Caco-2 (cell line): ENCODE measurements at regions not wholly inside any gene's neighbourhood (a gene's known extent, or its start where the extent isn't known, plus 50 kb on each side); places are given as distances from the start of the nearest gene placed in this dataset.

ENCODE experiments used
- BruUV-seq: library from RNA; stranded (reverse); fragments of 400-500 nt; replicated peaks from 2 replicates; lab custom pipeline; 2021; lab: Mats Ljungman, UMichigan
- CTCF ChIA-PET: fragments of 300-600 bp; sonication (Branson Sonifier 250); formaldehyde crosslinking; loops from one replicate; lab custom pipeline; 2022; ENCODE audit warnings: antibody characterized with exemption; lab: Charles Lee
- POLR2A ChIA-PET: fragments of 300-600 bp; sonication (Branson Sonifier 250); formaldehyde crosslinking; loops from one replicate; lab custom pipeline; 2022; ENCODE audit warnings: antibody characterized with exemption; lab: Charles Lee
- DNase-seq, 2 experiments: peaks; one replicate each; pipeline versions ENCODE4 v3.0.0 to v3.0.0-alpha.2; 2020 to 2022
- H3K27me3 ChIP-seq: replicated peaks from 2 replicates; pipeline ENCODE4 v1.6.0; 2011; ENCODE audit warnings: low read length; ENCODE audit not compliant: control insufficient read depth, insufficient read depth
- H3K36me3 ChIP-seq: 2 replicates; pipeline ENCODE4 v1.5.1; 2011; ENCODE audit warnings: low read length; ENCODE audit not compliant: control insufficient read depth, insufficient read depth
- H3K4me1 ChIP-seq: fragments of 250-450 bp; sonication (Bioruptor Pico); 2 replicates; pipeline ENCODE4 v1.5.1; 2020; ENCODE audit warnings: mild to moderate bottlenecking
- H3K4me3 ChIP-seq: 2 replicates; pipeline ENCODE4 v1.5.1; 2011; ENCODE audit warnings: low read depth, mild to moderate bottlenecking, control low read depth, low read length
- H3K9me3 ChIP-seq: fragments of 250-450 bp; sonication (Bioruptor Pico); 2 replicates; pipeline ENCODE4 v1.5.1; 2020; ENCODE audit warnings: mild to moderate bottlenecking, moderate library complexity
- H3K27ac Mint-ChIP-seq: one replicate; pipeline ENCODE4 v1.8.0; 2022; ENCODE audit warnings: mixed read lengths; ENCODE audit not compliant: unreplicated experiment
- H3K27me3 Mint-ChIP-seq: one replicate; pipeline ENCODE4 v1.8.0; 2022; ENCODE audit warnings: mixed read lengths; ENCODE audit not compliant: insufficient read depth, unreplicated experiment
- H3K36me3 Mint-ChIP-seq: one replicate; pipeline ENCODE4 v1.8.0; 2022; ENCODE audit warnings: mild to moderate bottlenecking, mixed read lengths; ENCODE audit not compliant: insufficient read depth, unreplicated experiment
- H3K4me1 Mint-ChIP-seq: one replicate; pipeline ENCODE4 v1.8.0; 2022; ENCODE audit warnings: low read depth, mixed read lengths; ENCODE audit not compliant: unreplicated experiment
- H3K4me3 Mint-ChIP-seq: one replicate; pipeline ENCODE4 v1.8.0; 2022; ENCODE audit warnings: mild to moderate bottlenecking, moderate library complexity, mixed read lengths; ENCODE audit not compliant: unreplicated experiment
- H3K9me3 Mint-ChIP-seq: one replicate; pipeline ENCODE4 v1.8.0; 2022; ENCODE audit warnings: mixed read lengths; ENCODE audit not compliant: unreplicated experiment
- intact Hi-C: fragments of 100-400 bp; cut with micrococcal nuclease; formaldehyde crosslinking; loops from one replicate; pipeline ENCODE4 v1.10.0; 2022; ENCODE audit not compliant: unreplicated experiment
- TF ChIP-seq, protein P1 (sequence below), 2 experiments: fragments of 200-600 bp in 1 of 2; IDR thresholded peaks; 1 replicate in 1 of 2; 2 replicates in 1 of 2; pipeline versions ENCODE4 v1.5.1 to v1.8.0; 2011 to 2022; ENCODE audit warnings: antibody characterized with exemption in 1 of 2, control low read depth in 1 of 2, inconsistent platforms in 1 of 2, low read depth in 1 of 2, low read length in 1 of 2, mild to moderate bottlenecking in 1 of 2, moderate library complexity in 1 of 2; ENCODE audit not compliant: insufficient read depth in 1 of 2, severe bottlenecking in 1 of 2, unreplicated experiment in 1 of 2

DNA sequence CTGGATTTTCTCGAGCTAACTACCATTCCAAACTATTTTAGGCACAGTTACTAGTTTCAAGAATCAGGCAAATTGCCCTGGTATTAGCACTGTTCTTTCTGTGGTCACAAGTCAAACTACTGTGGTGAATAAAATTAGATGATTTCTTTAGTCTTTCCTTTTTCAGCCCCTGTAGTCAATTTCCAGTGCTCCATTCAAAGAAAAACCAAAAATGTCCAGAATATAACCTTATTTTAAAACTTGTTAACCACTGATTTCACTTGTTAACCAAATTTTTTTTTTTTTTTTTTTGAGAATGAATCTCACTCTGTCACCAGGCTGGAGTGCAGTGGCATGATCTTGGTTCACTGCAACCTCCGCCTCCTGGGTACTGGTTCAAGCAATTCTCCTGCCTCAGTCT lies 50.6 kb upstream of the USPL1 start:
- no TSS peak for BruUV-seq
- no peak overlapping the region for H3K4me3 ChIP-seq
- no peaks in the 10 kb centered on the region for H3K27me3 ChIP-seq
- CTCF ChIA-PET: no interaction called here
- TF ChIP-seq, protein P1, sequence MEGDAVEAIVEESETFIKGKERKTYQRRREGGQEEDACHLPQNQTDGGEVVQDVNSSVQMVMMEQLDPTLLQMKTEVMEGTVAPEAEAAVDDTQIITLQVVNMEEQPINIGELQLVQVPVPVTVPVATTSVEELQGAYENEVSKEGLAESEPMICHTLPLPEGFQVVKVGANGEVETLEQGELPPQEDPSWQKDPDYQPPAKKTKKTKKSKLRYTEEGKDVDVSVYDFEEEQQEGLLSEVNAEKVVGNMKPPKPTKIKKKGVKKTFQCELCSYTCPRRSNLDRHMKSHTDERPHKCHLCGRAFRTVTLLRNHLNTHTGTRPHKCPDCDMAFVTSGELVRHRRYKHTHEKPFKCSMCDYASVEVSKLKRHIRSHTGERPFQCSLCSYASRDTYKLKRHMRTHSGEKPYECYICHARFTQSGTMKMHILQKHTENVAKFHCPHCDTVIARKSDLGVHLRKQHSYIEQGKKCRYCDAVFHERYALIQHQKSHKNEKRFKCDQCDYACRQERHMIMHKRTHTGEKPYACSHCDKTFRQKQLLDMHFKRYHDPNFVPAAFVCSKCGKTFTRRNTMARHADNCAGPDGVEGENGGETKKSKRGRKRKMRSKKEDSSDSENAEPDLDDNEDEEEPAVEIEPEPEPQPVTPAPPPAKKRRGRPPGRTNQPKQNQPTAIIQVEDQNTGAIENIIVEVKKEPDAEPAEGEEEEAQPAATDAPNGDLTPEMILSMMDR (IDR thresholded peaks at IDR 0.05; ENCODE audit: insufficient read depth in 1 of 2, low read depth in 1 of 2, low read length in 1 of 2, severe bottlenecking in 1 of 2, unreplicated experiment in 1 of 2): no peak
- no peak for DNase-seq
- Mint-ChIP-seq H3K36me3 (no peaks in the 10 kb centered on the region), H3K4me3 (no peak overlapping the region), H3K9me3 (no peaks in the 10 kb centered on the region), H3K27ac (no peak overlapping the region), H3K4me1 (no peaks in the 10 kb centered on the region), H3K27me3 (no peaks in the 10 kb centered on the region)
- no peaks in the 10 kb centered on the region for H3K36me3 ChIP-seq
- no peaks in the 10 kb centered on the region for H3K9me3 ChIP-seq
- H3K4me1 ChIP-seq: no peaks in the 10 kb centered on the region
- POLR2A ChIA-PET: no interaction called here
- intact Hi-C loops: no loop called here
